HepG2 (cell line): ENCODE measurements at regions not wholly inside any gene's neighbourhood (a gene's known extent, or its start where the extent isn't known, plus 50 kb on each side); places are given as distances from the start of the nearest gene placed in this dataset.

Experiments
- ATAC-seq: fragments of 200-7000 bp; cut with Tn5 transposase; 3 replicates; pipeline ENCODE4 v1.9.1; 2020; ENCODE audit warnings: mild to moderate bottlenecking, moderate library complexity
- BruUV-seq: library from RNA; stranded (reverse); fragments of 400-500 nt; replicated peaks from 2 replicates; lab custom pipeline; 2021; lab: Mats Ljungman, UMichigan
- CTCF ChIA-PET: fragments of 300-600 bp; formaldehyde crosslinking; extraction: SDS; loops from one replicate; lab custom pipeline; 2021; ENCODE audit warnings: low total read pairs, inconsistent platforms, low intra/inter-chr PET ratio; lab: Yijun Ruan, JAX
- POLR2A ChIA-PET: fragments of 350-600 bp; sonication (Branson Sonifier 250); formaldehyde crosslinking; loops from one replicate; lab custom pipeline; 2020; ENCODE audit warnings: antibody characterized with exemption, inconsistent platforms; lab: Yijun Ruan, JAX
- DNase-seq: peaks from one replicate; pipeline ENCODE4 v3.0.0-alpha.2; 2015; ENCODE audit warnings: low spot score
- FAIRE-seq: peaks from 3 replicates; lab custom pipeline; 2011; peaks lifted over from hg19 to GRCh38; lab: Jason Lieb, UNC
- H2AFZ ChIP-seq: one replicate; pipeline ENCODE4 v1.6.1; 2011; ENCODE audit warnings: low read length, inconsistent platforms
- H3K27ac ChIP-seq: fragments of 300-600 bp; 3 replicates; pipeline ENCODE4 v1.8.0; 2011; ENCODE audit warnings: mixed run types, mild to moderate bottlenecking, mixed read lengths, low read length, inconsistent platforms; ENCODE audit not compliant: insufficient read depth; ENCODE audit errors: extremely low read length
- H3K27me3 ChIP-seq, 2 experiments: fragments of 200-600 bp in 1 of 2; 2 replicates in 1 of 2; 3 replicates in 1 of 2; pipeline versions ENCODE4 v1.6.0 to v1.8.0; 2011; ENCODE audit warnings: low read length in 2 of 2, mild to moderate bottlenecking in 2 of 2, moderate library complexity in 2 of 2, inconsistent platforms in 1 of 2; ENCODE audit not compliant: insufficient read depth in 2 of 2, control insufficient read depth in 1 of 2
- H3K36me3 ChIP-seq, 2 experiments: fragments of 200-600 bp in 1 of 2; replicated peaks in 1 of 2; 2 replicates in 1 of 2; 3 replicates in 1 of 2; pipeline versions ENCODE4 v1.5.1 to v1.8.0; 2011; ENCODE audit warnings: low read length in 2 of 2, inconsistent platforms in 1 of 2; ENCODE audit not compliant: insufficient read depth in 2 of 2, control insufficient read depth in 1 of 2
- H3K4me1 ChIP-seq: 2 replicates; pipeline ENCODE4 v1.5.1; 2012; ENCODE audit warnings: low read length, inconsistent platforms; ENCODE audit not compliant: insufficient read depth
- H3K4me2 ChIP-seq: 2 replicates; pipeline ENCODE4 v1.6.0; 2011; ENCODE audit warnings: low read depth, low read length, inconsistent platforms
- H3K4me3 ChIP-seq, 3 experiments: fragments of 200-600 bp in 1 of 3; sonication (generic), shearing (Covaris generic) in 1 of 3; replicated peaks in 1 of 3; 2 replicates each; pipeline ENCODE4 v1.5.1; 2011 to 2016; ENCODE audit warnings: low read length in 3 of 3, inconsistent platforms in 2 of 3, low read depth in 2 of 3, mild to moderate bottlenecking in 2 of 3, control low read depth in 1 of 3, mixed read lengths in 1 of 3; ENCODE audit not compliant: insufficient read depth in 1 of 3
- H3K79me2 ChIP-seq: one replicate; pipeline ENCODE4 v1.6.1; 2011; ENCODE audit warnings: low read length, inconsistent platforms; ENCODE audit not compliant: insufficient read depth
- H3K9ac ChIP-seq: 2 replicates; pipeline ENCODE4 v1.6.0; 2011; ENCODE audit warnings: mild to moderate bottlenecking, low read depth, low read length, inconsistent platforms; ENCODE audit not compliant: insufficient read depth
- H3K9me3 ChIP-seq: 2 replicates; pipeline ENCODE4 v1.5.1; 2012; ENCODE audit warnings: mild to moderate bottlenecking, low read length
- H4K20me1 ChIP-seq: 2 replicates; pipeline ENCODE4 v1.6.0; 2011; ENCODE audit warnings: inconsistent platforms, mild to moderate bottlenecking, low read length, moderate library complexity; ENCODE audit not compliant: insufficient read depth
- CEBPB ChIP-seq: IDR thresholded peaks from 2 replicates; pipeline ENCODE4 v1.6.1; 2011; ENCODE audit warnings: low read depth, low read length, improper control_type of control experiment, borderline replicate concordance
- CREB1 ChIP-seq, 2 experiments: fragments of 450-650 bp in 1 of 2; IDR thresholded peaks; 2 replicates each; pipeline ENCODE4 v1.6.1; 2016 to 2017; ENCODE audit warnings: control low read depth in 1 of 2, mild to moderate bottlenecking in 1 of 2, missing compliant biosample characterization in 1 of 2, missing genetic modification characterization in 1 of 2
- SP2 ChIP-seq: sonication (generic); formaldehyde crosslinking; IDR thresholded peaks from 2 replicates; pipeline ENCODE4 v1.5.1; 2020; ENCODE audit warnings: mild to moderate bottlenecking, missing genetic modification reagents
- ZNF589 ChIP-seq: sonication (generic); formaldehyde crosslinking; conservative IDR thresholded peaks from 2 replicates; pipeline ENCODE4 v1.8.0; 2022; ENCODE audit warnings: mild to moderate bottlenecking, moderate library complexity, missing genetic modification reagents
- WGBS: methylation state at CpG from one replicate; pipeline ENCODE4 v1.1.6; 2017; ENCODE audit warnings: low lambda C conversion rate; 5-methylcytosine and 5-hydroxymethylcytosine counted together
- in situ Hi-C: cut with HindIII; loops from 2 replicates; pipeline ENCODE4 v1.10.0; 2017; ENCODE audit warnings: low pct_unique_long_range_greater_than_20kb; ENCODE audit not compliant: extremely low pct_ligation_motif_present
- intact Hi-C: fragments of 100-400 bp; cut with micrococcal nuclease; formaldehyde crosslinking; loops from one replicate; pipeline ENCODE4 v1.10.0; 2022; ENCODE audit not compliant: unreplicated experiment
- TF ChIP-seq, protein P1 (sequence below): fragments of 450-650 bp; IDR thresholded peaks from 2 replicates; pipeline ENCODE4 v1.6.1; 2016

DNA sequence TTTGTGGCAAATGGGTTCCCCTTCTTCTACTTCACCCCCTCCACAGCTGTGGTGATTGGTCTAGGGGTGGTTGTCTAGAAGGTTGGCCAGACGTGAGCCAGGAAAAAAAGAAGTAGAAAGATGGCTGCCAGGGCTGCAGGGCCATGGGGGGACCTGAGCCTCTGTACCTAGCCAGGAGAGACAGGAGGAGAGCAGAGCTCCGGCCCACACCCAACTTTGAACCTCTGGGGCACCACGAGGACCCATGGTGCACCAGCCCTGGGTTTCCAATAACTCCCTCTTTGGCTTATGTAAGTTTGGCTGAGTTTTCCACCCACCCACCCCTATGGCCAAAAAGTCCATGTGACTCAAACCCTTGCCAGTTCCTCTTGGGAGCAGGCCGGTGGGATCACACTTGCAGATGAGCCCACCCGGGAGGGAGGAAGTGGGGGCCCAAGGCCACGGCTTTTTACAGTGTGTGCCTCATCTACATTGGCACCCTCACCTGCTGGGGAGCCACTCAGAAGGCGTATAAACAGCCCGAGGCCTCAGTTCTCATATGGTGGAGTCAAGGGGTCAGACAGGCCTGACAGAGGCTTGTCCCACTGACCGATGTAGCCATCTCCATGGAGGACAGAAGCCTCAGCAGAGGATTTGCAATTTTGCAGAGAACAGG, 293.1 kb upstream of the HDAC4 start:
- ChIA-PET CTCF (no interaction called here), POLR2A (no interaction called here)
- Histone ChIP-seq H3K9ac (no peak overlapping the region), H3K4me2 (no peak overlapping the region), H3K79me2 (no peaks in the 10 kb centered on the region), H3K27me3 (peaks cover 5 to 59% of the 10 kb centered on the region in 2 experiments; a peak in 4 of 5 replicates), H3K4me3 (no peak overlapping the region), H3K27ac (no peak overlapping the region), H3K36me3 (no peaks in the 10 kb centered on the region), H3K9me3 (no peaks in the 10 kb centered on the region), H2AFZ (no peak overlapping the region)
- WGBS, result 16% methylated on average over 5 of the region's 9 CpGs
- in situ Hi-C loops (no loop called here), intact Hi-C loops (no loop called here)
- no TSS peak for BruUV-seq
- ATAC-seq, result no peak
- TF ChIP-seq CEBPB, result no peak
- no peak for TF ChIP-seq CREB1 (IDR thresholded peaks at IDR 0.05)
- no peak for TF ChIP-seq CREB1 (CRISPR knock-in tag; IDR thresholded peaks at IDR 0.05)
- TF ChIP-seq, all 625 proteins: peak for 0
- no peak for DNase-seq
- H3K4me1 ChIP-seq, result no peaks in the 10 kb centered on the region
- no peaks in the 10 kb centered on the region; the same call in 1 of the 2 replicates for H4K20me1 ChIP-seq
- no peak for FAIRE-seq

DNA sequence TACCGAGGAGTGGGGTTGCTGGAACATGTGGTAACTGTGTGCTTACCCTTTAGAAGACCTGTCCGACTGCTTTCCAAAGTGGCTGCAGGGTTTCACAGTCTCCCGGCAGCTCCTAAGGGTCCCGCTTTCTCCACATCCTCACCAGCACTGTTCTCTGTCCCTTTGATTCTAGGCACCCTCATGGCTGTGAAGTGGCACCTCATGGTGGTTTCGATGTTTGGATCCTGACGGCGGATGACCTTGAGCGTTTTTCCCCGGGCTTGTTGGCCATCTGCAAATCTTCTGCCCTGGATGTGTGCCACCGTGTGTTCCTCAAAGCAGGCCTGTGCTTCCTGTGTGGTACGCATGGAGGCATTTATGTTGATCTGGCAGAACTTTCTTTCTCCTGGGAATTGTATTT, 292.5 kb upstream of the HDAC4 start:
- no peak for ATAC-seq
- in situ Hi-C loops, result no loop called here

More for the DNA sequence above, 292.5 kb upstream of the HDAC4 start:
- FAIRE-seq, result no peak
- ChIA-PET POLR2A (no interaction called here), CTCF (no interaction called here)
- no peak overlapping the region for H3K4me2 ChIP-seq
- H3K27ac ChIP-seq, result no peak overlapping the region
- no peaks in the 10 kb centered on the region for H3K9me3 ChIP-seq
- intact Hi-C loops, result no loop called here
- H3K4me1 ChIP-seq, result no peaks in the 10 kb centered on the region
- TF ChIP-seq SP2 (CRISPR knock-in tag) (no peak), ZNF589 (CRISPR knock-in tag) (no peak)
- TF ChIP-seq, protein P1, sequence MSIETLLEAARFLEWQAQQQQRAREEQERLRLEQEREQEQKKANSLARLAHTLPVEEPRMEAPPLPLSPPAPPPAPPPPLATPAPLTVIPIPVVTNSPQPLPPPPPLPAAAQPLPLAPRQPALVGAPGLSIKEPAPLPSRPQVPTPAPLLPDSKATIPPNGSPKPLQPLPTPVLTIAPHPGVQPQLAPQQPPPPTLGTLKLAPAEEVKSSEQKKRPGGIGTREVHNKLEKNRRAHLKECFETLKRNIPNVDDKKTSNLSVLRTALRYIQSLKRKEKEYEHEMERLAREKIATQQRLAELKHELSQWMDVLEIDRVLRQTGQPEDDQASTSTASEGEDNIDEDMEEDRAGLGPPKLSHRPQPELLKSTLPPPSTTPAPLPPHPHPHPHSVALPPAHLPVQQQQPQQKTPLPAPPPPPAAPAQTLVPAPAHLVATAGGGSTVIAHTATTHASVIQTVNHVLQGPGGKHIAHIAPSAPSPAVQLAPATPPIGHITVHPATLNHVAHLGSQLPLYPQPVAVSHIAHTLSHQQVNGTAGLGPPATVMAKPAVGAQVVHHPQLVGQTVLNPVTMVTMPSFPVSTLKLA, result peak; percentile 82
- no peak overlapping the region for H2AFZ ChIP-seq
- no peak overlapping the region for H3K4me3 ChIP-seq
- DNase-seq, result no peak
- H3K79me2 ChIP-seq, result no peaks in the 10 kb centered on the region
- no peak overlapping the region for H3K9ac ChIP-seq
- peaks cover 5 to 65% of the 10 kb centered on the region in 2 experiments; a peak in 4 of 5 replicates for H3K27me3 ChIP-seq
- H4K20me1 ChIP-seq, result no peaks in the 10 kb centered on the region; the same call in 1 of the 2 replicates
- WGBS, result 48% methylated on average over 11 of the region's 11 CpGs
- H3K36me3 ChIP-seq, result no peaks in the 10 kb centered on the region
- no TSS peak for BruUV-seq
